Right ventricle myocardium superior (tissue), 1 donor: ENCODE measurements at regions not wholly inside any gene's neighbourhood (a gene's known extent, or its start where the extent isn't known, plus 50 kb on each side); places are given as distances from the start of the nearest gene placed in this dataset.
A peak's percentile ranks its signal among the peaks of the same experiment; 100 is the strongest.

Experiments
- ATAC-seq: fragments of 200-7000 bp; cut with Tn5 transposase; one replicate; pipeline ENCODE4 v1.9.1; 2020; ENCODE audit warnings: mild to moderate bottlenecking; ENCODE audit not compliant: poor library complexity
- DNase-seq: peaks from one replicate; pipeline ENCODE4 v3.0.0-alpha.2; 2020
- intact Hi-C: fragments of 100-400 bp; cut with DNase I; formaldehyde crosslinking; loops from one replicate; pipeline ENCODE4 v1.11.2; 2022
- donor health status: DM: no; HTN: yes; CAD: no; lungs with severe emphysema.

GRCh38 chr9:116027951-116028350 lies 125.6 kb upstream of the PAPPA start:
- intact Hi-C loops: no loop called here
- ATAC-seq: no peak

GRCh38 chr9:116030517-116030916 lies 123.1 kb upstream of the PAPPA start:
- no peak for ATAC-seq
- no peak for DNase-seq
- intact Hi-C loops: no loop called here

More at GRCh38 chr9:116027951-116028350, 125.6 kb upstream of the PAPPA start:
- no peak for DNase-seq

GRCh38 chr9:116032683-116033440 lies 120.7 kb upstream of the PAPPA start:
- intact Hi-C loops: no loop called here
- DNase-seq (no peak), ATAC-seq (no peak)

GRCh38 chr9:116039312-116039711 lies 114.3 kb upstream of the PAPPA start:
- no peak for ATAC-seq
- intact Hi-C loops: no loop called here
- DNase-seq: no peak

DNA sequence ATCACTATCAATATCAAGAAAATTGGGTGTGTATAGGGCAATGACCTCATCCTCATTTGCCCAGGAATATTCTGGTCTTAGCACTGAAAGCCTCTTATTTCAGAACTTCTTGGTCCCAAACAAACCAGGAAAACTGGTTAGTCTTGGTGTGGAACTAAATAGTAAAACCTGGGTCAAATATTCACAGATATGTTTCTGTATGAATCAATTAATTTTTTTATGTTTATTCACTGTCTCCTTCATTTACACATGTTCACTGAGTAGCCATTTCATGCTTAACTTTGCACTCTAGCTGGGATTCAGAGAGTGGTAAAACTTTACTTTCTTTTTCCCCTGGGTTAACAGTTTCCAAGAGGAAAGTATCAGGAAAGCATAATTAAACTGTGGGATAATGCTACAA lies 113.7 kb upstream of the PAPPA start:
- no peak for ATAC-seq
- intact Hi-C loops: no loop called here
- DNase-seq: no peak

- intact Hi-C loops: no loop called here
- ATAC-seq (peak; percentile 68), DNase-seq (peak; percentile 40)
Observed at GRCh38 chr9:116042321-116042720, 111.3 kb upstream of the PAPPA start.

GRCh38 chr9:116045083-116045482 lies 108.5 kb upstream of the PAPPA start:
- DNase-seq (no peak), ATAC-seq (no peak)
- intact Hi-C loops: no loop called here

DNA sequence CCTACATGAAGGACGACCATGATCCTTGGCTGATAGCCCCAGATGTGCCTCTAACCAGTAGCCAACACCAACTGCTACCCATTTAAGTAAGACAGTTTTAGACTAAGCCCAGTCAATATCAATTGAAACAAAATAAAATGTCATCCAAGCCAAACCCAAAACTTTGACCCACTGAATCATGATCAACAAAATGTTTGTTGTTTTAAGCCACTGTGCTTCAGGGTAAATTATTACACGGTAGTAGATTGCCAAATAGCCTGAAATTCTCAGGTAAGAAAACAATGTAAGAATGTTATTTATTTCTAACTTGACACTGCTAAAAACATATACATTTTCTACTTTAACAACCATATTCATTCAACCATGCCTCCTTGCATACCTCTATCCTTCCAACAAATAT lies 105.5 kb upstream of the PAPPA start:
- DNase-seq (no peak), ATAC-seq (no peak)
- intact Hi-C loops: no loop called here

DNA sequence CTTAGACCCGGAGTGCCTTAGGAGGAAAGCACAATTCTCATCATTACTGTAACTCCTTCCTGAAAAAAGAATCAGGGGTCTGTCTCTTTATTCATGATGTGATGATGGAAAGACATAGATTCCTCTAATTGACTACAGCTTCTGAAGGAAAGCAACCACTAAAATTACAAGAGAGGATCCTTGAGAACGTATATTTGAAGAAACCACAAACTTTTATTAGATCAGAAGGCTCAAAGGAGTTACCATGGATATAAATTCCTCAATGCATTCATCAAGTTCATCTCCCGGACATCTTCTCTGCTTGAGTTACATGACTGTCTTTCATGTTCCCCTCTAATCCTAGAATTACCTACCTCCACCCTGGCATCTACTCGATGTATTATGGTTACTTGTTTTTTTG lies 104.1 kb upstream of the PAPPA start:
- ATAC-seq (no peak), DNase-seq (no peak)
- intact Hi-C loops: no loop called here

- intact Hi-C loops: no loop called here
- DNase-seq (no peak), ATAC-seq (no peak)
Observed at GRCh38 chr9:116051528-116051927, 102.1 kb upstream of the PAPPA start.

DNA sequence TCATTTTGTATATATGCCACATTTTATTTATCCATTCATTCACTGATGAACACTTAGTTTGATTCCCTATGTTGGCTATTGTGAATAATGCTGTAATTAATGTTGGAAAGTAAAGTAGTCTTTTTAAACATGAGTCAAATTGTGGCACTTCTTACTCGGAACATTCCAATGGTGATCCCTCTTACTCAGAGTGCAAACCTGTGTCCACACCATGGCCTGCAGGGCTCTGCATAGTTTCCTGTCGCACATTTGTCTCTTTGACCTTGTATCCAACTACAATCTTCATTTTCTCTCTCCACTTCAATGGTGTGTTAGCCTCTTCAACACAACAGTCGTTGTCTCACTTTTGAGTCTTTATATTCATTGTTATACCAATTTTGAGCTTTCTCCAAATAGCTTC lies 98.1 kb upstream of the PAPPA start:
- ATAC-seq (no peak), DNase-seq (no peak)
- intact Hi-C loops: no loop called here

DNA sequence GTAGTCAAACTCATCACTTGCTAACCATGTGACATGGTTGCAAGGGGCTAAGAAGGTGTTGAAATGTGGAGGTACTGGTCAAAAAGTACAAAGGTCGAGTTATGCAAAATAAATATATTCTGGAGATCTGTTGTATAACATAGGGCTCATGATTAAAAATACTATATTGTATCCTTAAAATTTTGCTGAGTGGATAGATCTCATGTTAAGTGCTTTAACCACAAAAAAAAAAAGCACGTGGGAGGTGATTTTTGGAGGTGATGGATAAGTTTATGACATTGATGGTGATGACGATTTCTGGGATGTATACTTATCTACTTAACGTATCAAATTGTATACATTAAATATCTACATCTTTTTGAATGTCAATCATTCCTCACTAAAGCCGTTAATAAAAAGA lies 96.2 kb upstream of the PAPPA start:
- ATAC-seq: no peak
- intact Hi-C loops: no loop called here

DNA sequence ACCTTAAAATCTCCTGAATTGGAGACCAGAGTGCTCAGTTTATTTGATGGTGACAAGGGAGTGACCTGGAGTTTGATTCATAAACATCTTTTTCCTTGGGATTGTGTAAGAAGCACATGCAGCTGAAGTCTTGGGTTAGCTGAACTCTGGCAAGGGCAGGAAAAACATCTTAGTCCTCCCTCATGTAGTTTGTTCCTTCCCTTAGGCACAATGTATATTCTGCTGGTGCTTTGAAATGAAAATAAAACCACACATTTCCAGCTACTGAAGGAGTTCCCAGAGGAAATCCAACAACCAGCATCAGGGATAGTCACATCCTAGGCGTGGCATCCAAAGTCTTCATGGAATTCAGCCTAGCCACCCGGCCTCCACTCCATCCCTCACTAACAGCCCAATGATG lies 95.2 kb upstream of the PAPPA start:
- ATAC-seq (no peak), DNase-seq (no peak)
- intact Hi-C loops: no loop called here

More for the DNA sequence above, 96.2 kb upstream of the PAPPA start:
- no peak for DNase-seq

DNA sequence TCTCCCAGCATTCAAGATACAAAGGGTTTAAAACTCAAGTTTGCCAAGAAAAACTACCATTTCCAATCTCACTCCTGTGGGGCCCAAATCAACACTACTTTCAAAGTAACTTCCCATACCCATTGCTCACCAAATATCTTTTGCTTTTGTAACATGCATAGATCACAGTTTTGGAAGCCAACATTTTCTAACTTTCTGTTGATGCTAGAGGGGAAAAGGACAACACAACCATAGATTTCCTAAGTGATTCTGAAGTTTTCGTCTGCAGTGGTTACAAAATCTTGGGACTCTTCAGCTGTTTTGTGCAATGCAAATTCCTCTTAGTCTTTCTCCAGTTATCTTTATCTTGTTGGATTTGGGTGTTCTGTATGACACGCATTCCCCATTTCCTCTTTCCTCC lies 94.1 kb upstream of the PAPPA start:
- ATAC-seq (no peak), DNase-seq (no peak)
- intact Hi-C loops: no loop called here

DNA sequence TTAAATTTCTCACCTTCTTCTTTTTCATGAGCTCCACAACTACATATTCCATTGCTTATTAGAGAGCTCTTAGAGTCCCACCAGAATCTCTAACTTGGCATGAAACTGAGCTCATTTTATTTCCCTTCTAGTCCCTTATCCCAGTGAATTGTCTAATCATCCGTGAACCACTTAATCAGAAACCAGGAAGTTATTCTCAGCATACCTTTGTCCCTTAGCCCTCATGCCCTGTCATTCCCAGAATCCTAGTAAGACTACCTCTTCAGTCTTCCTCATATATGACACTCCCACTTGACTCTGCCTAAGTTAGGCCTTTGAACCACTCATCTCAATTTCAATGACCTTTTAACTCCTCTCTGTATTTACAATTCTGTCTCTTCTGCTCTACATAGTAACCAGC lies 93.0 kb upstream of the PAPPA start:
- ATAC-seq: no peak
- no peak for DNase-seq
- intact Hi-C loops: no loop called here

DNA sequence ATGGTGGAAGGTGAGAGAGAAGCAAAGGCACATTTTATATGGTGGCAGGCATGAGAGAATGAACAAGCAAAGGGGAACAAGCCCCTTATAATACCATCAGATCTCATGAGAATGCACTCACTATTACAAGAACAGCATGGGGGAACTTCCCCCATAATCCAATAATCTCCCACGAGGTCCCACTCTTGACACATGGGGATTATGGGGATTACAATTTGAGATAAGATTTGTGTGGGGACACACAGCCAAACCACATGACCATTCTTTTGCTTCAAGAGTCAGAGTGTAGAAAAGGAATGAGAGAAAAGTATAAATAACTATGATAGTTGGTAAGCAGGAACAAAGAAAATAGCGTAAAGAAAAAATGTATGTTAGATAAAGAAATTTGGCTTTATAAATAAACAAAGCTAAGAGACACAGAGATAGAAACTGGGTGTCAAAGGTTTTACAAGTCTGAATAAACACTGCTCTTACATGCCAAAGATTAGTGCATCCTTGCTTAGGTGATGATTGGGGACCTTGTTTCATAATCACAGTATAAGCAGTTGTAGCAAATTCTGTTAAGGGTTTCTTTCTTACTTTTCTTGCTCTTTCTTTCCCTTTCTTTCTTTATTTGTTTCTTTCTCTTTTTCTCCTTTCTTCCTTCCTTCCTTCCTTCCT lies 91.9 kb upstream of the PAPPA start:
- intact Hi-C loops: no loop called here
- no peak for ATAC-seq
- DNase-seq: no peak

DNA sequence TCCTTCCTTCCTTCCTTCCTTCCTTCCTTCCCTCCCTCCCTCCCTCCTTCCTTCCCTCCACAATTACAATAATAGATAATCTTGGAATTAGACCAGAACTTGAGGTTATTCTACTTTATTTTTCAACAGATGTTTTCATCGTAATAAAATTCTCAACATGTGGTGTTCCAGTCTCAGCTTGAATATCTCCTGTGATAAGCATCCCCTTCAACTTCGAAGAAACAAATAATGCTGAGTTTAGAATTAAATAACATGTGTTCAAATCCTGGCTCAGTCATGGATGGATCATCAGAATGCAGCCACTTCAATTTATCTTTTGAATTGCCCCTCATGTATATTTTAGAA lies 91.4 kb upstream of the PAPPA start:
- DNase-seq (no peak), ATAC-seq (no peak)
- intact Hi-C loops: no loop called here

- DNase-seq: no peak
- ATAC-seq: no peak
- intact Hi-C loops: no loop called here
Observed at GRCh38 chr9:116064970-116065369, 88.6 kb upstream of the PAPPA start.

- ATAC-seq: no peak
- DNase-seq: no peak
- intact Hi-C loops: no loop called here
Observed at GRCh38 chr9:116066221-116066620, 87.4 kb upstream of the PAPPA start.

DNA sequence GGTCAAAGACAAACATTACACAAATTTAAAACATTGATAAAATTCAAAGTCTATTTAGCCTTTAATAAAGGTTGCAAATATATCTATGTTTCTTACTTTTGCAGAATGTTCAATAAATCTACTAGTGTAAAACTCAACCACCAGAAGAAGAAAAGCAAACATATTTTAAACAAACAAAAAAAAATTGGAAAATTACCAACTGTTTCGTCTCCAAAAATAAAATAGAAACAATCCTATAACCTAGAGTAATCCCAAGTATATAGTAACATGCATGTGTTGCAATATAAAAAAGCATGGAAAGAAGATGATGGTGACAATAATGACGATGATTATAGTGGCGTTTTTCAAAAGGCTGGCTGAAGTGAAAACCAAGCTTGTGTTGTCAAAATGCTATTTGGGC lies 86.0 kb upstream of the PAPPA start:
- intact Hi-C loops: no loop called here
- ATAC-seq (no peak), DNase-seq (no peak)
